Fibroblast of lung (primary cell): ENCODE measurements at regions not wholly inside any gene's neighbourhood (a gene's known extent, or its start where the extent isn't known, plus 50 kb on each side); places are given as distances from the start of the nearest gene placed in this dataset.
A peak's percentile ranks its signal among the peaks of the same experiment; 100 is the strongest.

Experiments used
- DNase-seq, 2 donors: peaks; one replicate each; pipeline versions ENCODE4 v3.0.0 to v3.0.0-alpha.2; 2010; ENCODE audit warnings: low read depth in 2 of 2
- H2AFZ ChIP-seq: 2 replicates; pipeline ENCODE4 v1.5.1; 2012; ENCODE audit warnings: low read length, control low read depth, inconsistent platforms
- H3K27ac ChIP-seq: 2 replicates; pipeline ENCODE4 v1.5.1; 2011; ENCODE audit warnings: low read length, control low read depth; ENCODE audit not compliant: insufficient read depth
- H3K27me3 ChIP-seq: 2 replicates; pipeline ENCODE4 v1.5.1; 2011; ENCODE audit warnings: mild to moderate bottlenecking, low read length; ENCODE audit not compliant: control insufficient read depth, insufficient read depth
- H3K36me3 ChIP-seq: 2 replicates; pipeline ENCODE4 v1.5.1; 2011; ENCODE audit warnings: low read length; ENCODE audit not compliant: control insufficient read depth, insufficient read depth
- H3K4me1 ChIP-seq: 2 replicates; pipeline ENCODE4 v1.5.1; 2011; ENCODE audit warnings: low read length; ENCODE audit not compliant: control insufficient read depth, insufficient read depth; ENCODE audit errors: extremely low read depth
- H3K4me2 ChIP-seq: 2 replicates; pipeline ENCODE4 v1.5.1; 2011; ENCODE audit warnings: low read length, control low read depth; ENCODE audit not compliant: insufficient read depth; ENCODE audit errors: extremely low read depth
- H3K4me3 ChIP-seq, 4 experiments: fragments of 200-600 bp in 1 of 4; sonication (generic) in 1 of 4; replicated peaks in 1 of 4; 2 replicates each; pipeline ENCODE4 v1.5.1; 2011 to 2016; ENCODE audit warnings: low read length in 4 of 4, low read depth in 3 of 4, mild to moderate bottlenecking in 3 of 4, control low read depth in 2 of 4, inconsistent platforms in 1 of 4, mixed read lengths in 1 of 4; ENCODE audit not compliant: insufficient read depth in 1 of 4; ENCODE audit errors: control extremely low read depth in 1 of 4
- H3K79me2 ChIP-seq: 2 replicates; pipeline ENCODE4 v1.5.1; 2012; ENCODE audit warnings: mild to moderate bottlenecking, low read length, inconsistent platforms; ENCODE audit not compliant: control insufficient read depth, insufficient read depth
- H3K9ac ChIP-seq: 2 replicates; pipeline ENCODE4 v1.5.1; 2011; ENCODE audit warnings: mild to moderate bottlenecking, low read length, control low read depth; ENCODE audit not compliant: insufficient read depth
- H3K9me3 ChIP-seq: 2 replicates; pipeline ENCODE4 v1.5.1; 2012; ENCODE audit warnings: low read depth, low read length; ENCODE audit not compliant: control insufficient read depth, insufficient read depth
- H4K20me1 ChIP-seq: 2 replicates; pipeline ENCODE4 v1.5.1; 2011; ENCODE audit warnings: low read length; ENCODE audit not compliant: control insufficient read depth, insufficient read depth; ENCODE audit errors: extremely low read depth
- CTCF ChIP-seq, 2 donors: IDR thresholded peaks in 1 of 2; conservative IDR thresholded peaks in 1 of 2; 1 replicate in 1 of 2; 2 replicates in 1 of 2; pipeline ENCODE4 v1.5.1; 2011 to 2012; ENCODE audit warnings: low read length in 2 of 2, control low read depth in 1 of 2, inconsistent platforms in 1 of 2, low read depth in 1 of 2, mild to moderate bottlenecking in 1 of 2
- EZH2 ChIP-seq: IDR thresholded peaks from 2 replicates; pipeline ENCODE4 v1.5.1; 2012; ENCODE audit warnings: low read length, control low read depth, mild to moderate bottlenecking; ENCODE audit errors: missing control alignments

GRCh38 chr9:73011956-73012355 is 59.1 kb upstream of the ALDH1A1 start:
- H3K4me3 ChIP-seq, result no peak overlapping the region

GRCh38 chr9:73011181-73011750 is 58.4 kb upstream of the ALDH1A1 start:
- Histone ChIP-seq H3K27ac (no peak overlapping the region), H3K4me1 (peaks cover 2% of the 10 kb centered on the region), H3K9me3 (no peaks in the 10 kb centered on the region), H3K79me2 (no peaks in the 10 kb centered on the region), H3K4me2 (no peak overlapping the region), H3K4me3 (no peak overlapping the region), H2AFZ (no peak overlapping the region), H3K9ac (no peak overlapping the region), H3K36me3 (no peaks in the 10 kb centered on the region), H3K27me3 (no peaks in the 10 kb centered on the region), H4K20me1 (no peaks in the 10 kb centered on the region)
- DNase-seq, result peak; percentile 24 to 74
- TF ChIP-seq CTCF (conservative IDR thresholded peaks at IDR 0.05 in 1 of 2, IDR thresholded peaks at IDR 0.05 in 1 of 2; ENCODE audit: low read depth in 1 of 2, low read length in 2 of 2) (no peak), EZH2 (no peak)

More at GRCh38 chr9:73011956-73012355, 59.1 kb upstream of the ALDH1A1 start:
- no peak overlapping the region for H3K9ac ChIP-seq
- no peaks in the 10 kb centered on the region for H3K79me2 ChIP-seq
- H3K27me3 ChIP-seq, result no peaks in the 10 kb centered on the region
- no peaks in the 10 kb centered on the region for H3K36me3 ChIP-seq
- TF ChIP-seq EZH2 (no peak), CTCF (conservative IDR thresholded peaks at IDR 0.05 in 1 of 2, IDR thresholded peaks at IDR 0.05 in 1 of 2; ENCODE audit: low read depth in 1 of 2, low read length in 2 of 2) (no peak)
- H3K4me2 ChIP-seq, result no peak overlapping the region
- no peak for DNase-seq
- no peak overlapping the region for H2AFZ ChIP-seq
- H4K20me1 ChIP-seq, result no peaks in the 10 kb centered on the region
- H3K27ac ChIP-seq, result no peak overlapping the region
- H3K9me3 ChIP-seq, result no peaks in the 10 kb centered on the region
- peaks cover 2% of the 10 kb centered on the region for H3K4me1 ChIP-seq

GRCh38 chr9:73009649-73010288 is 56.9 kb upstream of the ALDH1A1 start:
- no peaks in the 10 kb centered on the region for H4K20me1 ChIP-seq
- H3K4me3 ChIP-seq, result no peak overlapping the region
- H3K4me2 ChIP-seq, result no peak overlapping the region
- no peak overlapping the region for H2AFZ ChIP-seq
- peaks cover 2% of the 10 kb centered on the region for H3K4me1 ChIP-seq
- H3K79me2 ChIP-seq, result no peaks in the 10 kb centered on the region
- H3K9ac ChIP-seq, result no peak overlapping the region
- no peak for DNase-seq
- no peaks in the 10 kb centered on the region for H3K36me3 ChIP-seq
- no peaks in the 10 kb centered on the region for H3K27me3 ChIP-seq
- no peaks in the 10 kb centered on the region for H3K9me3 ChIP-seq
- TF ChIP-seq EZH2 (no peak), CTCF (conservative IDR thresholded peaks at IDR 0.05 in 1 of 2, IDR thresholded peaks at IDR 0.05 in 1 of 2; ENCODE audit: low read depth in 1 of 2, low read length in 2 of 2) (no peak)
- H3K27ac ChIP-seq, result no peak overlapping the region
